AG04450 (cell line): ENCODE measurements at regions not wholly inside any gene's neighbourhood (a gene's known extent, or its start where the extent isn't known, plus 50 kb on each side); places are given as distances from the start of the nearest gene placed in this dataset.

ENCODE experiments used
- CTCF ChIA-PET: fragments of 300-600, 350-600 bp; formaldehyde crosslinking; extraction: SDS; loops from one replicate; lab custom pipeline; 2022; ENCODE audit warnings: antibody characterized with exemption, inconsistent platforms; lab: Charles Lee
- POLR2A ChIA-PET: fragments of 350-600 bp; formaldehyde crosslinking; extraction: SDS; loops from one replicate; lab custom pipeline; 2021; ENCODE audit warnings: antibody characterized with exemption, inconsistent platforms; lab: Yijun Ruan, JAX
- DNase-seq: peaks from one replicate; pipeline ENCODE4 v3.0.0-alpha.2; 2011; ENCODE audit warnings: low read depth, low spot score
- H3K27ac ChIP-seq: one replicate; pipeline ENCODE4 v1.5.1; 2012; ENCODE audit warnings: low read depth, low read length, control low read depth
- H3K27me3 ChIP-seq: one replicate; pipeline ENCODE4 v1.6.0; 2012; ENCODE audit warnings: low read length; ENCODE audit not compliant: control insufficient read depth, insufficient read depth
- H3K4me3 ChIP-seq: 2 replicates; pipeline ENCODE4 v1.5.1; 2011; ENCODE audit warnings: mild to moderate bottlenecking, low read depth, low read length, control low read depth
- H3K9me3 ChIP-seq: 2 replicates; pipeline ENCODE4 v1.5.1; 2012; ENCODE audit warnings: low read length; ENCODE audit not compliant: control insufficient read depth, insufficient read depth
- CTCF ChIP-seq: IDR thresholded peaks from 2 replicates; pipeline ENCODE4 v1.5.1; 2011; ENCODE audit warnings: low read depth, low read length, control low read depth, inconsistent platforms

DNA sequence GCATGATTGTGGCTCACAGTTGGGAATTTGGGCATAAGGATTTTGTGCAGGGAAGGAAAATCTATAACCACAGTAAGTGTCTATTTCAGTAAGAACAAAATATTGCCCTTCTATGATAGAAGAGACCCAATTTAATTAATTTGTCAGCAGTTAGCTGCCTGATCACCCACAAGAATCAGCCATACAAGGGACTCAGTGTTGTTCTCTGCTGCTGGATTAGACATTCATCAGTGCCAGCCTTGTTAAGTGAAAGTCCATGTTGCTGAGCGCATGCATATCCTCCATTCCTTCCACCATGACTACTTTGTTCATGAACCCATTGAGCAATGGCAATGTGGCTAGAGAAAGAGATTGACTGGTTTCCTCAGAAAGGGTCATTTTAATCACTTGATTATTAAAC, 125.3 kb upstream of the PDHA2 start:
- ChIA-PET CTCF (no interaction called here), POLR2A (no interaction called here)
- no peak for DNase-seq
- TF ChIP-seq CTCF: no peak
- no peaks in the 10 kb centered on the region for H3K27me3 ChIP-seq
- H3K27ac ChIP-seq: no peak overlapping the region
- no peaks in the 10 kb centered on the region for H3K9me3 ChIP-seq
- no peak overlapping the region for H3K4me3 ChIP-seq

- CTCF ChIA-PET: no interaction called here
Observed at GRCh38 chr4:95705323-95705722, 134.6 kb upstream of the PDHA2 start.

DNA sequence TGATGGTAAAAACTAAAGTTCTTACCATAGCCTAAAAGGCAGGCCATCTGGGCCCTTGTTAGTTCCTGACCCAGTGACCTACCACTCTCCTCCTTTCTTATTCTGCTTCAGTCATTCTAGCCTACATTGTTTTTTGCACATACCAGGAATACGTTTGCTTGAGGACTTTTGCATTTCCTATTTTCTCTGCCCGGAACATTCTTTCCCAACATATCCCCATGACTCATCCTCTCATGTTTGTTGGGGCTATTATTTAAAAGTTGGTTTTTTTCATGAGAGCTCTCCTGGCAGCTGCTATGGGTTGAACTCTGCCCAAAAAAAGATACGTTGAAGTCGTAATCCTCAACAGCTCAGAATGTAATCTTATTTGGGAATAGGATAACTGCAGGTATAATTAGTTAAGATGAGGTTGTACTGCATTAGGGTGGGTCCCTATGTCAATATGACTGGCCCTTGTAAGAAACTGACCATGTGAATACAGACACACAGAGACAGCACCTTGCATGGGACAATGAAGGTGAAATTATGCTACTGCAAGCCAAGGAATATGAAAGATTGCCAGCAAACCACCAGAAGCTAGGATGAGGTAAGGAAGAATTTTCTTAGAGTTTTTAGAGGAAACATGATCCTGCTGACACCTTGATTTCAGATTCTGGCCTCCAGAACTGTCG, 138.3 kb upstream of the PDHA2 start:
- CTCF ChIA-PET: interaction anchor here (0.9 kb wide), 1 partner anchor 69 kb away, joined by 3 read pairs; no protein-coding TSS in a partner anchor
- DNase-seq: no peak

More at GRCh38 chr4:95705323-95705722, 134.6 kb upstream of the PDHA2 start:
- POLR2A ChIA-PET: no interaction called here
- TF ChIP-seq CTCF: no peak
- no peak overlapping the region for H3K27ac ChIP-seq
- no peaks in the 10 kb centered on the region for H3K27me3 ChIP-seq
- DNase-seq: no peak
- no peaks in the 10 kb centered on the region for H3K9me3 ChIP-seq
- no peak overlapping the region for H3K4me3 ChIP-seq

GRCh38 chr4:95694411-95694810, 145.5 kb upstream of the PDHA2 start:
- Histone ChIP-seq H3K27ac (no peak overlapping the region), H3K4me3 (no peak overlapping the region), H3K9me3 (no peaks in the 10 kb centered on the region), H3K27me3 (no peaks in the 10 kb centered on the region)
- POLR2A ChIA-PET: no interaction called here
- CTCF ChIA-PET: no interaction called here
- TF ChIP-seq CTCF: no peak
- DNase-seq: no peak

More for the DNA sequence above, 138.3 kb upstream of the PDHA2 start:
- H3K9me3 ChIP-seq: no peaks in the 10 kb centered on the region
- H3K27me3 ChIP-seq: no peaks in the 10 kb centered on the region
- no peak for TF ChIP-seq CTCF
- no peak overlapping the region for H3K27ac ChIP-seq
- POLR2A ChIA-PET: no interaction called here
- no peak overlapping the region for H3K4me3 ChIP-seq

GRCh38 chr4:95693594-95693993, 144.8 kb upstream of the UNC5C start:
- CTCF ChIA-PET: interaction anchor here (1.0 kb wide), 1 partner anchor 46 kb away, joined by 3 read pairs; no protein-coding TSS in a partner anchor
- no peak for DNase-seq
- H3K4me3 ChIP-seq: no peak overlapping the region
- TF ChIP-seq CTCF: peak; percentile 27
- no peak overlapping the region for H3K27ac ChIP-seq
- H3K9me3 ChIP-seq: no peaks in the 10 kb centered on the region
- POLR2A ChIA-PET: no interaction called here
- H3K27me3 ChIP-seq: no peaks in the 10 kb centered on the region
